ENCODE measurements at regions not wholly inside any gene's neighbourhood (a gene's known extent, or its start where the extent isn't known, plus 50 kb on each side); places are given as distances from the start of the nearest gene placed in this dataset.
"Not testable (repeated sequence)": the region's sequence is repeated elsewhere in the genome, so short reads cannot be mapped to it uniquely, and the experiment has no call there.

DNA sequence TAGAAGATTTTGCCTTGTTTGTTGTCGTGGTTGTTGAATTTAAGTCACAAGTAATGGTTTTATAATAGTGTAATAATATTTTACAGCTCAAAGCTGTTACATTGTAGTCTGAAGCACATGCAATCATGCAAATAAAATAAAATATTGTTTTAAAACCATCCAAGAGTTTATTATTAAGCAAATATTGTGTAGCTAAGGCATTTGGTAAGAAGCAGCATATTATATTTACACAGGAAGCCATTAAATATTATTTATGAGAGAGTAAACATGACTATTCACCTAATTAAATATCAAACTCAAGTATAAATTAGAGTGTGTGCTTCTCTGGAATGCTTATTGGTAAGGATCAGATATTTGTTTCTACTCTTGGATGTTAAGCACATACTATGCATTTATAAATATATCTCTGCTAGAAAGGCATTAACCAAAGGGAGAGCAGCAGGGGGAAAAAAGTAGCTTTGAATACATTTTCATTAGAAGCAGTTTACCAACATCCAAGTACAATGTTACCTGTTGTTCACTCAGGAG is 431.5 kb upstream of the FAM174A start:
- H3K9me3 Mint-ChIP-seq; H3K27me3 Mint-ChIP-seq; ATAC-seq (replicated peaks); H3K36me3 Mint-ChIP-seq (ENCODE audit: low read depth); H3K27ac Mint-ChIP-seq; H3K4me3 Mint-ChIP-seq; H3K4me1 Mint-ChIP-seq: not testable (repeated sequence)

DNA sequence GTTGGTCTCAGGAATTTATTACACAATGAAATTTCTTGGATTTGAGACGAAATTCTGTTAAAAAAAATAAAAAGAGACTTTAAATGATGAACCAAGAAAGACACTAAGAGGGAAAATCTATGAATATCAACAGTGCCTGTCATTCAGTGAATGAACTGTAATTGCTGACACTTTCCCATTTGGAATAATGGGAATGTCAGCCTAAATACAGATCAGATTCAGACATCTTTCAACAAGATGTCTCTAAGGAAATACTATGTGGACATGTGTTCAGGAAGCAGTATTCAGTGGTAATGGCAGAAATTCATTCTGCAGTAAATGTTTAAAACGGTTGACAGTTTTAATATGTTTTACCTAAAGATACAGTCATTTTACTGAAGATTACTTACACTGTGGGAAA is 433.7 kb upstream of the FAM174A start:
- not testable (repeated sequence) for H3K27ac Mint-ChIP-seq; H3K27me3 Mint-ChIP-seq; ATAC-seq (replicated peaks); H3K9me3 Mint-ChIP-seq; H3K36me3 Mint-ChIP-seq (ENCODE audit: low read depth); H3K4me3 Mint-ChIP-seq; H3K4me1 Mint-ChIP-seq

DNA sequence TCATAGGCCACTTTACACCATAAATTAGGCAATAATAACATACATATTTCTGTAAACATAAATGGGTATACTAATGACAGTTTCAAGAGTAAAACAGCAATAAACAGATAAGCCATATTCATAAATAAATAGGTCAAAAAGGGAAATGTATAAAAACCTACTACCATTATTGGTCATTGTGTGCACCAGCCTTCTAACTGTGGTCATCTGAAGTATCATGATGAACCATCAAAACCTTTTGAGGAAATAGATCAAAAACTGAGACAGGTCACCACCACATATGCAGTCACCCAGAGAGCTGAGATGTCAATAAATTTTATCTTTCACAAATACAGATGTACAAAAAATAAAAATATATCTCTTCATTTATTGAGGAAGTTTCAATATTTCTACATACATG is 438.8 kb upstream of the FAM174A start:
- not testable (repeated sequence) for ATAC-seq (replicated peaks); H3K27ac Mint-ChIP-seq; H3K36me3 Mint-ChIP-seq (ENCODE audit: low read depth); H3K27me3 Mint-ChIP-seq; H3K9me3 Mint-ChIP-seq; H3K4me1 Mint-ChIP-seq; H3K4me3 Mint-ChIP-seq

DNA sequence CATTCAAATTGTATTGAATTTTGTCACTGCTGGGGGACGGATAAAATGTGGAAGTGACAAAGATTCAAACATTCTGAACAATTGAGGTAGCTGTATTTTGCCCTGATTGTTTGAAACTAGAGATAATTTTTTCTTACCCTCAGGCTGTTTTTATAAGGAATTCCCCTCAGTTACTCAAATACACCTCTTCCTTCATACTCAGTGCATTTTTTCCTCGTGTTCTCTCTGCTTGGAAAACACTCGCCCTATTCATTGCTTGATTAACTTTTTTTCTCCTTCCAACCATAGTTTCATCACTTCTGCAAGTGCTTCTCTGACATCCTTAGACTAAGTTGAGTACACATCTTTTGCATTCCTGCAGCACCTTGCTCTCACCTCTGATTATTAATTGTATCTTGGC is 454.5 kb upstream of the FAM174A start:
- H3K36me3 Mint-ChIP-seq (ENCODE audit: low read depth); H3K4me3 Mint-ChIP-seq; H3K9me3 Mint-ChIP-seq; H3K27ac Mint-ChIP-seq; H3K27me3 Mint-ChIP-seq; ATAC-seq (replicated peaks); H3K4me1 Mint-ChIP-seq: not testable (repeated sequence)

DNA sequence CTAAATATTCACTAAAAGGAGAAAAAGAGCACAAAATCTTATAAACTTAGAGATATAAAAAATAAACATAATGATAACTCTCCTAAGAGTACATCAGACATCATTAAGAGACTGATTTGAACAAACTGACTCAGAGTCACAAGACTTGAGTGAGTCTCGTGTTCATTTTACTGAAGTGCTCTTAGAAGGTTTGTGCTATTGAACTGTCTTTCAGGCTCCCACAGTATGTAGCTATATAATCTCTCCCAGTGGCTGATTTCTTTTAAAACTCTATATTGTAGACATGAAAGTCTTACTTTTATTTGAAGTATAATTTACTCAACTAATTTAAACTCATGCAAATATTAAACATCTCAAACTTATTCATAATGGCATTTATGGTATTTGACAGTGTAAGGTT is 456.0 kb upstream of the FAM174A start:
- H3K36me3 Mint-ChIP-seq (ENCODE audit: low read depth); H3K9me3 Mint-ChIP-seq; H3K27ac Mint-ChIP-seq; ATAC-seq (replicated peaks); H3K4me3 Mint-ChIP-seq; H3K4me1 Mint-ChIP-seq; H3K27me3 Mint-ChIP-seq: not testable (repeated sequence)

DNA sequence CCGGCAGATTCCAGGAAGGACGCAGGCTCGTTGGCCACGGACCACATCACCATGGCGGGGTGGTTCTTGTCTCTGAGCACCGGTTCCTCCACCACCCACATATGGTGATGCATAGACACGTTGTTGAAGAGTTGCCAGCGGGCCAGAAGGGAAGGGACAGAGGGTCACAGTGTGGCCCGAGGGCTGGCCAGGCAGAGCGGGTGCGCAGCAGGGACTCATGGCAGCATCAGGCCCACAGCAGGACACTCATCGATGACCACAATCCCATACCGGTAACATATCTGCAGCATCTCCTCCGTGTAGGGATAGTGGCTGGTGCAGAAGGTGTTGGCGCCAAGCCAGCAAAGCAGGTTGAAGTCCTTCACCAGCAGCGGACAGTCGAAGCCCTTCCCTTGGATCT is 469.2 kb upstream of the FAM174A start:
- not testable (repeated sequence) for H3K9me3 Mint-ChIP-seq; ATAC-seq (replicated peaks); H3K36me3 Mint-ChIP-seq (ENCODE audit: low read depth); H3K4me3 Mint-ChIP-seq; H3K27me3 Mint-ChIP-seq; H3K27ac Mint-ChIP-seq; H3K4me1 Mint-ChIP-seq

DNA sequence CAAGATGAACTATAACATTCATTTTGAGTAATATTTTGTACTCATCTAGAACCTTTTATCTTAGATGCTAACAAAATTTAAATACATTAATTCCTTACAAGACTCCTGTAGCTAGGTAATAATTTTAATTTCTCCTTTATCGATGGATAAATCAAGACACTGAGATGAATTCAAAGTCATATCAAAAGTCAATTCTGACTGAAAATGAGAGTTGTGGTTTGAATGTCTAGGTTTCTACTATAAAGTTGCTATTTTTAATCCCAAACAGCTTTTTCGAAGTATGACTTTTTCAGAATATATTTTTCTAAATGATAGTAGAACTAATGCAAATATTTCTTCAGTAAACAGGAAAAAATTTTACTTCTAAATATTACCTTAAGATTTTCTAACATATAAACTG is 491.7 kb upstream of the FAM174A start:
- Mint-ChIP-seq H3K36me3 (ENCODE audit: low read depth) (no peaks in the 10 kb centered on the region), H3K27ac (no peak overlapping the region), H3K27me3 (no peaks in the 10 kb centered on the region), H3K9me3 (no peaks in the 10 kb centered on the region), H3K4me3 (no peak overlapping the region), H3K4me1 (no peaks in the 10 kb centered on the region)
- ATAC-seq (replicated peaks): no peak

DNA sequence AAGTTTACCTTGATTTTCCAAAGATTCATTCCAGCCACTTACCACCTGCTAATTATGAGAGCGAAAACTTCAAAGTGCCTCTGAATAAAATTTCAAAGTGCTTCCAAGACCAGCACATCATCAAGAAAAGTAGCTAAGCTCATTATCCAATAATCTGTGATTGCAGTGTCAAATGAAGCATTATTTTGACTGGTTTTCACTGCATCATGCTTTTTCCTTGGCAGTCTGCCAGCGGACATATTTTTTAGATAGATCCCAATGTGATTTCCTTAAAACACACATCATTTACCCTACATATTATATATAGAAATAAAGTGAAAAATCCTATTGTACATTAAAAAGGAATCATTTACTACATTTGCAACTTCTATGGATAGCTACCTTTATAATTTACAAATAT is 508.6 kb upstream of the FAM174A start:
- H3K9me3 Mint-ChIP-seq: no peaks in the 10 kb centered on the region
- H3K36me3 Mint-ChIP-seq (ENCODE audit: low read depth): no peaks in the 10 kb centered on the region
- H3K4me3 Mint-ChIP-seq: no peak overlapping the region
- no peaks in the 10 kb centered on the region for H3K4me1 Mint-ChIP-seq
- no peak for ATAC-seq (replicated peaks)
- no peak overlapping the region for H3K27ac Mint-ChIP-seq
- H3K27me3 Mint-ChIP-seq: no peaks in the 10 kb centered on the region

DNA sequence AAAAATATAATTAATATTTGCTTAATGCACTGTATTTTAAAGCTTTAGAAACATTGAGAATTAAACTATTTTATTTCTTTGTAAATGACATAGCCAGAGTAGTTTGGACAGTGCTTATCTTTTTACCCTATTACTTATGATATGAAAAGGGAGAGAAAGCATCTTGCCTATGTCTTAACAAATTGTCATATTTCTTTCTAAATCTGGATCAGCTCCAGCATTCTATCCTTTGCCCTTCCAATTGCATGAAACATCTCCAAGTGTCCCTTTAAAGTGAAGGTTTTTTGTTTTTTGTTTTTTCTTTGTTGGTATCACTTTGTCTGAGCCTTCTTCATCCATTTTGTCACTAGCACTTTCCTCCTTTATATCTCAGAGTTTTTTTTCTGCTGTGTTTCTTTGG is 511.6 kb upstream of the FAM174A start:
- Mint-ChIP-seq H3K27ac (no peak overlapping the region), H3K9me3 (no peaks in the 10 kb centered on the region), H3K36me3 (ENCODE audit: low read depth) (no peaks in the 10 kb centered on the region), H3K27me3 (no peaks in the 10 kb centered on the region), H3K4me1 (no peaks in the 10 kb centered on the region), H3K4me3 (no peak overlapping the region)
- ATAC-seq (replicated peaks): no peak

DNA sequence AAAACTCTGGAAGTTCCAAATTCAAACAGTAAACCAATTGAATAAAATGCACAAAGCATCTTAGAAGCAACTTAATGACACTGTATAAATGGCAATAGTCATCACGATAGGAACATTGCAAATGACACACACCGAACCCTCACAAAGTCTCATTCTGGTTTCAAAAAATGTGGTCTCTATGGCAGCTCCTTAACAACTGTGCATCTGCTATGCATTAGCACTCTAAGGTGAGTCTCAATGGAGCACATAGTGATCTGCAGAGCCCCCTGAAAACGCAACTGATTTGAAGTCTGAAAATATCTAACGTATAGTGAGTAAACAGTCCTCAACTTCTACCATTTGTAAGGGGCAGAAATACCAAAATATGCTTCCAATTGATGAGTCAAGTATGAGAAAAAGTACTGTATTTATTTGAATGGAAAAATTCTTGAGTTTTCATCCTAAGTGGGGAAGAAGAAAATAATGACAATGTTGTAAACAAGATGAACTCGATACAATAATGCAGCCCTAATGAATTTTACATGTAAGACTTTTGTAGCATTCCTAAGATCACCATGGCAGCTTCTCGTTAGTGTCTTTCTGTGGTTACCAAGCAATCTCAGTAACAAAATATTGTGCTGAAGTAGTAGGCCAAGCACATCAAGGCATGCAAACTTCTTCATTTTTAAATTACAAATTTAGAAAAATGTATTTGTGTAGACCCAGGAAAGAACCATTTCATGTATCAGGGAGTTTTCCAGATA is 517.5 kb upstream of the FAM174A start:
- Mint-ChIP-seq H3K36me3 (ENCODE audit: low read depth) (no peaks in the 10 kb centered on the region), H3K27me3 (no peaks in the 10 kb centered on the region), H3K4me3 (no peak overlapping the region), H3K9me3 (peaks cover 3% of the 10 kb centered on the region), H3K4me1 (no peaks in the 10 kb centered on the region), H3K27ac (no peak overlapping the region)
- no peak for ATAC-seq (replicated peaks)

DNA sequence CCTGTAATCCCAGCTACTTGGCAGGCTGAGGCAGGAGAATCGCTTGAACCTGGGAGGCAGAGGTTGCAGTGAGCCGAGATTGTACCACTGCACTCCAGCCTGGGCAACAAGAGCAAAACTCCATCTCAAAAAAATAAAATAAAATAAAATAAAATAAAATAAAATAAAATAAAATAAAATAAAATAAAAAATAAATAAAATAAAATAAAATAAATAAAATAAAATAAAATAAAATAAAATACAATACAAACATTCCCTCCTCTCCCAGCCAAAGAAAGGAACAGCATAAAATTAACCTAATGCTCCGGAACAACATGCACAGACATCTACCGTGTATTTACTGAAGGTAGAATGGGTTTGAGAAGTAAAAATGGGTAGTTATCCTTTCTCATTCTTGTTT is 521.9 kb upstream of the FAM174A start:
- H3K4me1 Mint-ChIP-seq; H3K36me3 Mint-ChIP-seq (ENCODE audit: low read depth); H3K9me3 Mint-ChIP-seq; H3K27me3 Mint-ChIP-seq; ATAC-seq (replicated peaks); H3K27ac Mint-ChIP-seq; H3K4me3 Mint-ChIP-seq: not testable (repeated sequence)

DNA sequence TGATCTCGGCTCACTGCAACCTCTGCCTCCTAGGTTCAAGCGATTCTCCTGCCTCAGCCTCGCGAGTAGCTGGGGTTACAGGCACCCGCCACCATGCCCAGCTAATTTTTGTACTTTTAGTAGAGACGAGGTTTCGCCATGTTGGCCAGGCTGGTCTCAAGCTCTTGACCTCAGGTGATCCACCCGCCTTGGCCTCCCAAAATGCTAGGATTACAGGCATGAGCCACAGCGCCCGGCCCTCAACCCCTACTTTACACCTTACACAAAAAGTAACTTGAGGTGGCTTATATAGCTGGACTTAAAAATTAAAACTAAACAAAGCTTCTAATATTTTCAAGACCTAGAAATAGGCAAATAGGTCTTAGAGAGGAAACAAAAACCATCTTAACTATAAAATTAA is 524.0 kb upstream of the FAM174A start:
- not testable (repeated sequence) for H3K4me3 Mint-ChIP-seq; H3K27ac Mint-ChIP-seq; H3K27me3 Mint-ChIP-seq; H3K4me1 Mint-ChIP-seq; ATAC-seq (replicated peaks); H3K9me3 Mint-ChIP-seq; H3K36me3 Mint-ChIP-seq (ENCODE audit: low read depth)

DNA sequence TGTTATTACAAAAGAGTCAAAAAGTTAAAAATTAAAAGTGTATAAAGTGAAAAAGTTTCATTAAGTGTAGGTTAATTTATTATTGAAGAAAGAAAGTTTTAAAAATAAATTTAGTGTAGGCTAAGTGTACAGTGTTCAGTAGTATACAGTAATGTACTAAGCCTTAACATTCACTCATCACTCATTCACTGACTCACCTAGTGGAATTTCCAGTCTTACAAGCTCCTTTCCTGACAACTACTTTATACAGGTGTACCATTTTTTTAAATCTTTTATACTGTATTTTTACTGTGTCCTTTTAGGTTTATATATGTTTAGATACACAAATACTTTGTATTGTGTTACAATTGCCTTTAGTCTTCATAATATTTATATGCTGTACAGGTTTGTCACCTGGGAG is 530.2 kb upstream of the FAM174A start:
- no peak overlapping the region for H3K27ac Mint-ChIP-seq
- no peaks in the 10 kb centered on the region for H3K4me1 Mint-ChIP-seq
- ATAC-seq (replicated peaks): no peak
- H3K27me3 Mint-ChIP-seq: no peaks in the 10 kb centered on the region
- no peaks in the 10 kb centered on the region for H3K36me3 Mint-ChIP-seq (ENCODE audit: low read depth)
- H3K4me3 Mint-ChIP-seq: no peak overlapping the region
- H3K9me3 Mint-ChIP-seq: peaks cover 3% of the 10 kb centered on the region

DNA sequence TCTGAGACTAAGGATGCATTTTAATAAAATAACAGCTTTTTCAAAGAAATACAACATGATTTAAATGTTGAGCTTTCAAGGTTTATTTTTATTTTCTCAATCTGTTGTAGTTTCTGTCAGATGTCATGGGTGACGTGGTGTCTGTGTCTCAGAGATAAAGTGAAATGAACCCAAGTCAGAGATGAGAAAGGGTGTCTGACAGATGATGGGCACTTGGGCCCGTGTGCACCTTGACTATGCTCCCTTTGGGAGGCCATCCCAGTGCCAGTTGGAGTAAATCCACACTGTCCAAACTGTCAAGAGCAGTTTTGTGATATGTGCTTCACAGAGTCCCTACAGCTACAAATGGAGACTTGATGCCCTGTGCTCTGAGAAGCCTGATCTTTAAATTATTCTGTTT is 536.9 kb upstream of the FAM174A start:
- H3K4me1 Mint-ChIP-seq: no peaks in the 10 kb centered on the region
- no peak overlapping the region for H3K27ac Mint-ChIP-seq
- no peak for ATAC-seq (replicated peaks)
- no peak overlapping the region for H3K4me3 Mint-ChIP-seq
- no peaks in the 10 kb centered on the region for H3K36me3 Mint-ChIP-seq (ENCODE audit: low read depth)
- H3K9me3 Mint-ChIP-seq: peaks cover 6% of the 10 kb centered on the region
- no peaks in the 10 kb centered on the region for H3K27me3 Mint-ChIP-seq

DNA sequence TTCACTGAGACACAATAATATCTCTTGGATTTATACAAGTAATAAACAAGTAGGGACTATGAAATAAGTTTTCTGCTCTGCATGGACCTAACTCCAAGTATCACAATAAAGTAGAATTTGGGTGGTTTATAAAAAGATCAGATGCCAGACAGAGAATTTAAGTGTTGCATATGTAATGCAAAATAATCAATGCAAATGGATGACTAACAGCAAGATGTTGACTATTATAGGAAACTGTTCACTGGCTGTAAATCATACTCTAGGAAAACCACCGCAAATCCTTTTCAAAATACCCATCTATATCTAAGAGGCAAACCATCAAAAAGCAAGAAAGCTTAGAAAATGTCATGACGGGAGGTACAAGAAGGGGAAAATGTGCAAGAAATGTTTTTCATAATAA is 539.8 kb upstream of the FAM174A start:
- no peak for ATAC-seq (replicated peaks)
- peaks cover 6% of the 10 kb centered on the region for H3K9me3 Mint-ChIP-seq
- no peaks in the 10 kb centered on the region for H3K36me3 Mint-ChIP-seq (ENCODE audit: low read depth)
- H3K4me1 Mint-ChIP-seq: no peaks in the 10 kb centered on the region
- no peak overlapping the region for H3K4me3 Mint-ChIP-seq
- no peaks in the 10 kb centered on the region for H3K27me3 Mint-ChIP-seq
- no peak overlapping the region for H3K27ac Mint-ChIP-seq

DNA sequence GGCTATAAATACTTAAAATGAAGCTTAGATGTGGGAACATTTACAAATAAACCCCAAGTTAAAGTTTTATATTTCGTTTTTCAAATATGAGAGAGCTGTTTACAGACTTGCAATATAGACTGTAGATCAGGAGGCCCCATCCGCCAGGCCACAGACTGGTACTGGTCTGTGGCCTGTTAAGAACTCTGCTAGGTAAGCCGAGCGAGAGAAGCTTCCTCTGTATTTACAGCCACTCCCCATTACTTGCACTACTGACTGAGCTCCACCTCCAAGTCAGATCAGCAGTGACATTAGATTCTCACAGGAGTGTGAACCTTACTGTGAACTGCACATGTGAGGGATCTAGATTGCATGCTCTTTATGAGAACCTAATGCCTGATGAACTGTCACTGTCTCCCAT is 561.4 kb upstream of the FAM174A start:
- Mint-ChIP-seq H3K4me3 (no peak overlapping the region), H3K36me3 (ENCODE audit: low read depth) (no peaks in the 10 kb centered on the region), H3K27ac (no peak overlapping the region), H3K9me3 (no peaks in the 10 kb centered on the region), H3K27me3 (no peaks in the 10 kb centered on the region), H3K4me1 (no peaks in the 10 kb centered on the region)
- ATAC-seq (replicated peaks): no peak

Measured in activated T-helper 17 cell treated with anti-CD3 and anti-CD28 coated beads, Interleukin-2, amount 50 U/mL, for 72 hours (primary cell).